ENCODE measurements at regions not wholly inside any gene's neighbourhood (a gene's known extent, or its start where the extent isn't known, plus 50 kb on each side); places are given as distances from the start of the nearest gene placed in this dataset.

DNA sequence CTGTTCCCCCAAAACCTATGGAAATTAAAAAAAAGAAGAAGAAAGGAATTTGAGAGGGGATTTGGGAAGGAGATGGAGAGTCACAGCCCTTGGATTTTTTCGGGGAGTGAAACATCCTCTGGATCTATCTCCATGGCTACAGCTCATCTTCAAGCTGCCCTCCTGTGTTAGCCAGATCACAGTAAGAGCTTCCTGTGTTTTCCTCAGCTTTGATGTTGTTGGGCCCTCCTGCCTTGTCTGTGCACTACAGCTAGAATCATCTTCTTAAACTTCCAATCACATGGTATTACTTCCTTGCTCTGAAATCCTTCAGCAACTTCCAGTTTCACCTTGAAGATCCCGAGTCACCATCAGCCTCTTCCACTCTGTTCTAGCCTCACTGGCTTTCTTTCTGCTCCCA lies 207.8 kb upstream of the ZFP64 start:
- DNase-seq (no peak), FAIRE-seq (no peak)
- Histone ChIP-seq H3K27ac (ENCODE audit: low read depth in 1 of 3, low read length in 2 of 3) (no peak overlapping the region), H3K4me1 (ENCODE audit: control insufficient read depth in 3 of 3, insufficient read depth in 2 of 3, low read depth in 1 of 3, low read length in 2 of 3) (no peaks in the 10 kb centered on the region), H3K9me3 (ENCODE audit: control insufficient read depth in 2 of 2, insufficient read depth in 1 of 2, low read depth in 1 of 2, low read length in 1 of 2) (no peaks in the 10 kb centered on the region), H3K27me3 (ENCODE audit: control insufficient read depth in 3 of 3, insufficient read depth in 3 of 3, low read length in 3 of 3) (no peaks in the 10 kb centered on the region), H3K4me3 (ENCODE audit: low read depth in 1 of 3, low read length in 3 of 3) (no peak overlapping the region), H3K36me3 (ENCODE audit: control insufficient read depth in 3 of 3, insufficient read depth in 2 of 3, low read depth in 1 of 3, low read length in 3 of 3) (no peaks in the 10 kb centered on the region)
- 62 to 79% (median 73%) methylated on average over 2 of the region's 2 CpGs for WGBS, 3 donors

DNA sequence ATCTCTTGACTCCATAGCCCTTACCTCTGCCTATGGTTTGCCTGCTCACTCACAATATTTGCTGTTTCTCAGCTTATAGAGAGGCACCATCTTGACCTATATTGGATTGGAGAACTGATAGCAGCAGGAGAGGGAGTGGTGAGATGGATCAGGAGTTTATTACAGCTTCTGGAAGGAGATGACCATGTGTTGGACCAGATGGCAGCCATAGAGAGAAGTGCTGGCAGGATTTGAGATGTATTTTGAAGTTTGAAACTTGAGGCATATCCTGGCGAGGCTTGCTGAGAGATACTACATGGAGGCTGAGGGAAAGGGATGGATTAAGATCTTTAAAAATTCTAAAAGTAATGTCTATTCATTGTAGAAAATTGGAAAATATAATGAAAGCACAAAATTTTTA lies 198.0 kb upstream of the ZFP64 start:
- Histone ChIP-seq H3K4me1 (ENCODE audit: control insufficient read depth in 3 of 3, insufficient read depth in 2 of 3, low read depth in 1 of 3, low read length in 2 of 3) (no peaks in the 10 kb centered on the region), H3K4me3 (ENCODE audit: low read depth in 1 of 3, low read length in 3 of 3) (no peak overlapping the region), H3K36me3 (ENCODE audit: control insufficient read depth in 3 of 3, insufficient read depth in 2 of 3, low read depth in 1 of 3, low read length in 3 of 3) (no peaks in the 10 kb centered on the region), H3K27ac (ENCODE audit: low read depth in 1 of 3, low read length in 2 of 3) (no peak overlapping the region), H3K27me3 (ENCODE audit: control insufficient read depth in 3 of 3, insufficient read depth in 3 of 3, low read length in 3 of 3) (no peaks in the 10 kb centered on the region), H3K9me3 (ENCODE audit: control insufficient read depth in 2 of 2, insufficient read depth in 1 of 2, low read depth in 1 of 2, low read length in 1 of 2) (no peaks in the 10 kb centered on the region)
- 85 to 100% (median 95%) methylated on average over 1 of the region's 1 CpG for WGBS, 3 donors
- FAIRE-seq, result no peak
- no peak for DNase-seq

GRCh38 chr20:52383995-52384621 lies 192.5 kb upstream of the ZFP64 start:
- H3K9me3 ChIP-seq (ENCODE audit: control insufficient read depth in 2 of 2, insufficient read depth in 1 of 2, low read depth in 1 of 2, low read length in 1 of 2), result no peaks in the 10 kb centered on the region
- no peaks in the 10 kb centered on the region for H3K36me3 ChIP-seq (ENCODE audit: control insufficient read depth in 3 of 3, insufficient read depth in 2 of 3, low read depth in 1 of 3, low read length in 3 of 3)
- no peak overlapping the region for H3K27ac ChIP-seq (ENCODE audit: low read depth in 1 of 3, low read length in 2 of 3)
- FAIRE-seq, result no peak
- DNase-seq, result no peak
- peaks cover 0 to 3% (median 0%) of the 10 kb centered on the region in 3 donors for H3K27me3 ChIP-seq (ENCODE audit: control insufficient read depth in 3 of 3, insufficient read depth in 3 of 3, low read length in 3 of 3)
- H3K4me3 ChIP-seq (ENCODE audit: low read depth in 1 of 3, low read length in 3 of 3), result no peak overlapping the region
- H3K4me1 ChIP-seq (ENCODE audit: control insufficient read depth in 3 of 3, insufficient read depth in 2 of 3, low read depth in 1 of 3, low read length in 2 of 3), result no peaks in the 10 kb centered on the region
- WGBS, 3 donors, result 72 to 85% (median 84%) methylated on average over 10 of the region's 10 CpGs

GRCh38 chr20:52382933-52383332 lies 191.4 kb upstream of the ZFP64 start:
- Histone ChIP-seq H3K36me3 (ENCODE audit: control insufficient read depth in 3 of 3, insufficient read depth in 2 of 3, low read depth in 1 of 3, low read length in 3 of 3) (no peaks in the 10 kb centered on the region), H3K9me3 (ENCODE audit: control insufficient read depth in 2 of 2, insufficient read depth in 1 of 2, low read depth in 1 of 2, low read length in 1 of 2) (no peaks in the 10 kb centered on the region), H3K27me3 (ENCODE audit: control insufficient read depth in 3 of 3, insufficient read depth in 3 of 3, low read length in 3 of 3) (peaks cover 0 to 3% (median 0%) of the 10 kb centered on the region in 3 donors), H3K27ac (ENCODE audit: low read depth in 1 of 3, low read length in 2 of 3) (no peak overlapping the region), H3K4me1 (ENCODE audit: control insufficient read depth in 3 of 3, insufficient read depth in 2 of 3, low read depth in 1 of 3, low read length in 2 of 3) (no peaks in the 10 kb centered on the region), H3K4me3 (ENCODE audit: low read depth in 1 of 3, low read length in 3 of 3) (no peak overlapping the region)
- DNase-seq, result no peak
- no peak for FAIRE-seq
- WGBS, 3 donors, result 66 to 76% (median 67%) methylated on average over 4 of the region's 4 CpGs

GRCh38 chr20:52379723-52380336 lies 188.3 kb upstream of the ZFP64 start:
- FAIRE-seq (no peak), DNase-seq (peak; percentile 23 to 41)
- Histone ChIP-seq H3K4me1 (ENCODE audit: control insufficient read depth in 3 of 3, insufficient read depth in 2 of 3, low read depth in 1 of 3, low read length in 2 of 3) (no peaks in the 10 kb centered on the region), H3K4me3 (ENCODE audit: low read depth in 1 of 3, low read length in 3 of 3) (no peak overlapping the region), H3K27me3 (ENCODE audit: control insufficient read depth in 3 of 3, insufficient read depth in 3 of 3, low read length in 3 of 3) (peaks cover 0 to 3% (median 0%) of the 10 kb centered on the region in 3 donors), H3K27ac (ENCODE audit: low read depth in 1 of 3, low read length in 2 of 3) (no peak overlapping the region), H3K9me3 (ENCODE audit: control insufficient read depth in 2 of 2, insufficient read depth in 1 of 2, low read depth in 1 of 2, low read length in 1 of 2) (no peaks in the 10 kb centered on the region), H3K36me3 (ENCODE audit: control insufficient read depth in 3 of 3, insufficient read depth in 2 of 3, low read depth in 1 of 3, low read length in 3 of 3) (no peaks in the 10 kb centered on the region)
- WGBS, 3 donors, result 38 to 51% (median 40%) methylated on average over 7 of the region's 7 CpGs

GRCh38 chr20:52372169-52372568 lies 180.6 kb upstream of the ZFP64 start:
- FAIRE-seq (no peak), DNase-seq (no peak)
- Histone ChIP-seq H3K4me3 (ENCODE audit: low read depth in 1 of 3, low read length in 3 of 3) (no peak overlapping the region), H3K27me3 (ENCODE audit: control insufficient read depth in 3 of 3, insufficient read depth in 3 of 3, low read length in 3 of 3) (no peaks in the 10 kb centered on the region), H3K9me3 (ENCODE audit: control insufficient read depth in 2 of 2, insufficient read depth in 1 of 2, low read depth in 1 of 2, low read length in 1 of 2) (no peaks in the 10 kb centered on the region), H3K36me3 (ENCODE audit: control insufficient read depth in 3 of 3, insufficient read depth in 2 of 3, low read depth in 1 of 3, low read length in 3 of 3) (no peaks in the 10 kb centered on the region), H3K27ac (ENCODE audit: low read depth in 1 of 3, low read length in 2 of 3) (no peak overlapping the region), H3K4me1 (ENCODE audit: control insufficient read depth in 3 of 3, insufficient read depth in 2 of 3, low read depth in 1 of 3, low read length in 2 of 3) (no peaks in the 10 kb centered on the region)
- WGBS, 3 donors, result 43 to 57% (median 48%) methylated on average over 4 of the region's 4 CpGs

- Histone ChIP-seq H3K36me3 (ENCODE audit: control insufficient read depth in 3 of 3, insufficient read depth in 2 of 3, low read depth in 1 of 3, low read length in 3 of 3) (no peaks in the 10 kb centered on the region), H3K9me3 (ENCODE audit: control insufficient read depth in 2 of 2, insufficient read depth in 1 of 2, low read depth in 1 of 2, low read length in 1 of 2) (no peaks in the 10 kb centered on the region), H3K4me1 (ENCODE audit: control insufficient read depth in 3 of 3, insufficient read depth in 2 of 3, low read depth in 1 of 3, low read length in 2 of 3) (no peaks in the 10 kb centered on the region), H3K4me3 (ENCODE audit: low read depth in 1 of 3, low read length in 3 of 3) (no peak overlapping the region), H3K27me3 (ENCODE audit: control insufficient read depth in 3 of 3, insufficient read depth in 3 of 3, low read length in 3 of 3) (no peaks in the 10 kb centered on the region), H3K27ac (ENCODE audit: low read depth in 1 of 3, low read length in 2 of 3) (no peak overlapping the region)
- no peak for FAIRE-seq
- DNase-seq, result no peak
- WGBS, 3 donors, result 88 to 93% (median 92%) methylated on average over 7 of the region's 7 CpGs
These were observed 174.1 kb upstream of the ZFP64 start for GRCh38 chr20:52365688-52366087.

GRCh38 chr20:52364405-52364804 lies 172.8 kb upstream of the ZFP64 start:
- H3K27me3 ChIP-seq (ENCODE audit: control insufficient read depth in 3 of 3, insufficient read depth in 3 of 3, low read length in 3 of 3), result no peaks in the 10 kb centered on the region
- H3K9me3 ChIP-seq (ENCODE audit: control insufficient read depth in 2 of 2, insufficient read depth in 1 of 2, low read depth in 1 of 2, low read length in 1 of 2), result no peaks in the 10 kb centered on the region
- H3K4me1 ChIP-seq (ENCODE audit: control insufficient read depth in 3 of 3, insufficient read depth in 2 of 3, low read depth in 1 of 3, low read length in 2 of 3), result no peaks in the 10 kb centered on the region
- no peak overlapping the region for H3K4me3 ChIP-seq (ENCODE audit: low read depth in 1 of 3, low read length in 3 of 3)
- H3K36me3 ChIP-seq (ENCODE audit: control insufficient read depth in 3 of 3, insufficient read depth in 2 of 3, low read depth in 1 of 3, low read length in 3 of 3), result no peaks in the 10 kb centered on the region
- H3K27ac ChIP-seq (ENCODE audit: low read depth in 1 of 3, low read length in 2 of 3), result no peak overlapping the region
- WGBS, 3 donors, result 66 to 79% (median 76%) methylated on average over 1 of the region's 1 CpG
- DNase-seq, result no peak
- no peak for FAIRE-seq

- WGBS, 3 donors, result 50 to 73% (median 63%) methylated on average over 3 of the region's 3 CpGs
- Histone ChIP-seq H3K4me1 (ENCODE audit: control insufficient read depth in 3 of 3, insufficient read depth in 2 of 3, low read depth in 1 of 3, low read length in 2 of 3) (no peaks in the 10 kb centered on the region), H3K27me3 (ENCODE audit: control insufficient read depth in 3 of 3, insufficient read depth in 3 of 3, low read length in 3 of 3) (no peaks in the 10 kb centered on the region), H3K9me3 (ENCODE audit: control insufficient read depth in 2 of 2, insufficient read depth in 1 of 2, low read depth in 1 of 2, low read length in 1 of 2) (no peaks in the 10 kb centered on the region), H3K36me3 (ENCODE audit: control insufficient read depth in 3 of 3, insufficient read depth in 2 of 3, low read depth in 1 of 3, low read length in 3 of 3) (no peaks in the 10 kb centered on the region), H3K27ac (ENCODE audit: low read depth in 1 of 3, low read length in 2 of 3) (no peak overlapping the region), H3K4me3 (ENCODE audit: low read depth in 1 of 3, low read length in 3 of 3) (no peak overlapping the region)
- DNase-seq, result no peak
- no peak for FAIRE-seq
These were observed 170.1 kb upstream of the ZFP64 start for GRCh38 chr20:52361650-52362049.
